Kidney epithelial cell (primary cell): ENCODE measurements at regions not wholly inside any gene's neighbourhood (a gene's known extent, or its start where the extent isn't known, plus 50 kb on each side); places are given as distances from the start of the nearest gene placed in this dataset.

Source experiments
- DNase-seq: peaks from one replicate; pipeline ENCODE4 v3.0.0-alpha.2; 2010; ENCODE audit warnings: low read depth
- H3K27me3 ChIP-seq: 2 replicates; pipeline ENCODE4 v1.6.0; 2011; ENCODE audit warnings: low read length; ENCODE audit not compliant: control insufficient read depth, insufficient read depth
- H3K36me3 ChIP-seq: 2 replicates; pipeline ENCODE4 v1.5.1; 2011; ENCODE audit warnings: low read length; ENCODE audit not compliant: control insufficient read depth, insufficient read depth
- H3K4me3 ChIP-seq: 2 replicates; pipeline ENCODE4 v1.5.1; 2011; ENCODE audit warnings: low read depth, mild to moderate bottlenecking, control low read depth, low read length
- TF ChIP-seq, protein P1 (sequence below): IDR thresholded peaks from 2 replicates; pipeline ENCODE4 v1.5.1; 2011; ENCODE audit warnings: mild to moderate bottlenecking, moderate library complexity, low read length, control low read depth, inconsistent platforms; ENCODE audit not compliant: insufficient read depth, poor library complexity, severe bottlenecking

DNA sequence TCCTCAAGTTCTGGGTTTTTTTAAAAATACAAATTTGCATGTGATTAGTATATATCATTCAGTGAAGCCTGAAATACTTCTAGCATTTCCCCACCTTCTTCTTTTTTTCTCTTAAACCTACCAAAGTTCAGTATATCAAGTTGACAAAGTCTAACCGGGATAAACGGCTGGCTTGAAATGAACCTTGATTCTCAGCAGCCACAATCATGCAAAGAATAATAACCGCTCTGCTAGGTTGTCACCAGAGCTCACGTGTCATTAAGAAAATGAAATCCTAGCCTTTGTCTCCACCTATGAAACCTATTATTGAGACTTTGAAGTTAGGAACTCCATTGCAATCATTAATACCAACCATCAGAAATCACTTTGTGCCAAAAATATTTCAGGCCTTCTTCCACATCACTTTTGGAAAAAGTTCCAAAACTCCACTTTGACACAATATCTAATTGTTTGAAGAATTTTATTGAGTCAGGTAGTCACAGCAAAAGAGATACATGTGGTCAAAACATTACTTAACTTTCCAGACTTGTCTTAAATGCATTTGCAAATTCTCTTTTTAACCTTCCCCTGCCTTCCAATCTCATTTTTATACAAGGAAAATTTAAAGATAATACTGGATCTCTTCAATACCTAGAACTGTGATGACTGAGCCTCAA, 285.6 kb upstream of the ACVR2A start:
- TF ChIP-seq, protein P1, sequence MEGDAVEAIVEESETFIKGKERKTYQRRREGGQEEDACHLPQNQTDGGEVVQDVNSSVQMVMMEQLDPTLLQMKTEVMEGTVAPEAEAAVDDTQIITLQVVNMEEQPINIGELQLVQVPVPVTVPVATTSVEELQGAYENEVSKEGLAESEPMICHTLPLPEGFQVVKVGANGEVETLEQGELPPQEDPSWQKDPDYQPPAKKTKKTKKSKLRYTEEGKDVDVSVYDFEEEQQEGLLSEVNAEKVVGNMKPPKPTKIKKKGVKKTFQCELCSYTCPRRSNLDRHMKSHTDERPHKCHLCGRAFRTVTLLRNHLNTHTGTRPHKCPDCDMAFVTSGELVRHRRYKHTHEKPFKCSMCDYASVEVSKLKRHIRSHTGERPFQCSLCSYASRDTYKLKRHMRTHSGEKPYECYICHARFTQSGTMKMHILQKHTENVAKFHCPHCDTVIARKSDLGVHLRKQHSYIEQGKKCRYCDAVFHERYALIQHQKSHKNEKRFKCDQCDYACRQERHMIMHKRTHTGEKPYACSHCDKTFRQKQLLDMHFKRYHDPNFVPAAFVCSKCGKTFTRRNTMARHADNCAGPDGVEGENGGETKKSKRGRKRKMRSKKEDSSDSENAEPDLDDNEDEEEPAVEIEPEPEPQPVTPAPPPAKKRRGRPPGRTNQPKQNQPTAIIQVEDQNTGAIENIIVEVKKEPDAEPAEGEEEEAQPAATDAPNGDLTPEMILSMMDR, result no peak
- no peak overlapping the region for H3K4me3 ChIP-seq
- H3K36me3 ChIP-seq, result no peaks in the 10 kb centered on the region
- no peak for DNase-seq
- H3K27me3 ChIP-seq, result no peaks in the 10 kb centered on the region

DNA sequence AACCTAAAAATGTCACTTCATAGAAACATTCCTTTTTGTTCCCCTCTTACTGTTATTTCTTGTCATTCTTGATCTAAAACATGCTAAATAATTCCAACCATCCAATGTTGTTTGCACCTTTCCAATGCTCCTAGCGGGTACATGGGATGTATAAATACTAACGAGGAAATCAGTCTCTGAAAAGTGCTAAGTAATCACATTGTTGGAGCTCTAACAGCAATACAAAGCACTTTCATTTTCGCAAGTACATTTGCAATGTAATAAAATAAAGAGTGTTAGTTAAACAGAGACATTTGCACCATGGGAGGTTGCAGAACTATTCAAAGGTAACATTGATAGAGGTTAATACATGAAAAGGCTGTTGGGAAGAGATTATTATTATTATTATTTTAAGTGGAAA, 286.2 kb upstream of the ACVR2A start:
- Histone ChIP-seq H3K4me3 (no peak overlapping the region), H3K36me3 (no peaks in the 10 kb centered on the region), H3K27me3 (no peaks in the 10 kb centered on the region)
- no peak for DNase-seq
- TF ChIP-seq, protein P1, result no peak

DNA sequence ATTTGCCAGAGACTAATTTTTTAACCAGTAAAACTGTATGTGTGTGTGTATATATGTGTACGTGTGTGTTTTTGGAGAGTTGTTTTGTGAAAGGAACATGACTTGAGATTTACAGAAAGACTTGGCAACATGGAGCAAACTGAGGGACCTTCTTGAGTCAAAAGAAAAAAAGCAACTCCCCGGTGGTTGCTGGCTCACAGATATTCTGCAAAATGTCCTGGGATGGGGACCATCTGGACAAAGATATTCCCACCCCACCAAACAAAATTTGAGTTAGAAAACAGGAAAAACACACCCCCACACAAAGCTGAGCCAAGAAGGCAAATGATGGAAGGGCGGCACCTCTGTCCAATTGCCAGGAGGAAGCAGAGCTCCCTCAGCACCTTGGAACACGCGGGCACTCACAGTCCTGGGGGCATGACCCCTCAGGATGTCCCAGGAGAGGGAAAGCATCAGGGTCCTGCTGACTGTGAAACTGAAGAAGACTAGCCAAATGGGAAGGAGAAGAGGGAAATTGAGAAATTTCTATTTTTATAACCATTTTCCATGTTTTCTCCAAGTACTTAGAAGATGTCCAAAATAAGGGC, 290.2 kb upstream of the ACVR2A start:
- Histone ChIP-seq H3K27me3 (no peaks in the 10 kb centered on the region), H3K4me3 (no peak overlapping the region), H3K36me3 (no peaks in the 10 kb centered on the region)
- TF ChIP-seq, protein P1, result no peak
- DNase-seq, result no peak

DNA sequence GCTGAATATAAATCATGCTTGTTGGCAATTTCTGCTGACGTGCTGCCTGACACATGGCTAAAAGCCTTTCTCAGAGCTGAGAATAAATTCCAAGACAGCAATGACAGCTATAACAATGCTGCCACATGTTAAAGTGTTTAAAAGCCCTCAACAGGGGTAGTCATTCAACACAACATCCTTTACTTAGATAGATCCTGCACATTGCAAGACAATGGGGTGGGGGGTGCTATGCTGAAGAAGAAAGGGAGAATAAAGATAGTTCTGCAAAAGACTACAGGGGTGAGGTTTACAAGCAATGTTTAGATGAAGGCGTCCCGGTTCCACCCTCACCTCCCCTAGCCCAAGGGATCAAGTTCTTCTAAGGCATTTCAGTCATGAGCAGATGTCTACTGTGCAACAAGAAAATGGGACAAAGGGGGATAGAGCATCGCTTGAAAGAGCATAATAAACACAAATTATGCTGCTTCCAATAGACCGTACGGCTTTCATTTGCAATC, 291.0 kb upstream of the ACVR2A start:
- H3K27me3 ChIP-seq, result no peaks in the 10 kb centered on the region
- no peak for DNase-seq
- H3K36me3 ChIP-seq, result no peaks in the 10 kb centered on the region
- no peak overlapping the region for H3K4me3 ChIP-seq
- TF ChIP-seq, protein P1, result no peak

DNA sequence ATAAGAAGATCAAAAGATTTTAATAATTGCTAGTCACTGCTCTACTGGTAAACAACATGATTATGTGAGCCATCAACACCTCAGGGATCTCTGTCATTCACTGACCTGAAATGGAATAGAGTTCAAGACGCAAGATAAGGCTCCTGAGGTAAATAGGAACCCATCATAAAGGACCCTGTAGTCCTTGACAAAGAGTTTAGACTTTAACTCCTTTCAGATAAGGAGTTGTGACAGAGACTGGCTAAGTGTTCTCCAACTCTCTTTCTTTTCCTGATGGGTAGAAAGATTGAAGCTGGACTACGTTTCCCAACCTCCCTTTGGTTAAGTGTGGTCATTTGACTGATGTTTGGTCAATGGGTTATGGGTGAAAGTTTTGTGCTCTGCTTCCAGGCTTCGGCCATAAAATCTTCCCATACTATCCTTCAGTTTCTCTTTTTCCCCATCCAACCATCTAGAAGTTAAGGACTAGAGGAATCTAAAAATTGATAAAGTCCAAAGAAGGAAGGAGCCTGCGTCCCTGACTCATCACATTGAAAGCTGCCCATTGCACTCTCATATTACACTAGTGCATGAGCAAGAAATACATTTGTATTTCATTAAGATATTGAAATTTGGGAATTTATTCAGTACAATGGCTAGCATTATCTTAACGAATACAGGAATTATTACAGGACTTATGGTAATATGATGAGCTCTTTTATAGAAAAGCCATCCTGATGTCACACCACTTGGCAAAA, 293.7 kb upstream of the ACVR2A start:
- H3K27me3 ChIP-seq, result no peaks in the 10 kb centered on the region
- no peak overlapping the region for H3K4me3 ChIP-seq
- no peaks in the 10 kb centered on the region for H3K36me3 ChIP-seq
- TF ChIP-seq, protein P1, result no peak
- DNase-seq, result no peak
